OCI-LY3 (cell line): ENCODE measurements at regions not wholly inside any gene's neighbourhood (a gene's known extent, or its start where the extent isn't known, plus 50 kb on each side); places are given as distances from the start of the nearest gene placed in this dataset.

Experiments used
- H2AFZ ChIP-seq: fragments of 200-600, 300-600 bp; shearing (Covaris generic); 2 replicates; pipeline ENCODE4 v1.6.0; 2014; ENCODE audit warnings: antibody characterized with exemption, low read depth, low read length
- H3K27ac ChIP-seq: fragments of 200-600, 300-600 bp; sonication (generic); 2 replicates; pipeline ENCODE4 v1.5.1; 2014; ENCODE audit warnings: mild to moderate bottlenecking, low read length, moderate library complexity, mixed read lengths
- H3K27me3 ChIP-seq: fragments of 200-600, 300-600 bp; sonication (generic); 2 replicates; pipeline ENCODE4 v1.6.1; 2014; ENCODE audit warnings: low read depth, low read length, mixed read lengths
- H3K36me3 ChIP-seq: fragments of 200-600, 300-600 bp; sonication (generic); replicated peaks from 2 replicates; pipeline ENCODE3; 2014; ENCODE audit warnings: low read depth, low read length, mixed read lengths
- H3K4me1 ChIP-seq: fragments of 300-600, 200-600 bp; sonication (generic); 2 replicates; pipeline ENCODE4 v1.6.1; 2014; ENCODE audit warnings: low read length, mixed read lengths
- H3K4me2 ChIP-seq: fragments of 200-600, 300-600 bp; sonication (generic); 2 replicates; pipeline ENCODE4 v1.6.1; 2014; ENCODE audit warnings: low read length, mixed read lengths
- H3K4me3 ChIP-seq: fragments of 300-600, 200-600 bp; sonication (generic); 2 replicates; pipeline ENCODE4 v1.5.1; 2014; ENCODE audit warnings: antibody characterized with exemption, mild to moderate bottlenecking, low read length, moderate library complexity
- H3K79me2 ChIP-seq: fragments of 300-600, 200-600 bp; shearing (Covaris generic); 2 replicates; pipeline ENCODE4 v1.6.1; 2014; ENCODE audit warnings: mild to moderate bottlenecking, low read length, mixed read lengths
- H3K9ac ChIP-seq: fragments of 300-600, 200-600 bp; shearing (Covaris generic); 2 replicates; pipeline ENCODE4 v1.6.0; 2014; ENCODE audit warnings: mild to moderate bottlenecking, low read length, moderate library complexity
- H3K9me3 ChIP-seq: fragments of 200-600, 300-600 bp; shearing (Covaris generic); 2 replicates; pipeline ENCODE4 v1.6.1; 2014; ENCODE audit warnings: low read length, mixed read lengths; ENCODE audit not compliant: insufficient read depth
- H4K20me1 ChIP-seq: fragments of 200-600, 300-600 bp; sonication (generic); 2 replicates; pipeline ENCODE4 v1.6.1; 2016; ENCODE audit warnings: low read length, mixed read lengths; ENCODE audit not compliant: insufficient read depth
- EZH2phosphoT487 ChIP-seq: fragments of 200-600 bp; shearing (Covaris generic); IDR thresholded peaks from 2 replicates; pipeline ENCODE4 v1.6.1; 2018; ENCODE audit warnings: antibody characterized with exemption, mixed run types, low read depth
- TF ChIP-seq, protein P1 (sequence below): fragments of 200-600, 300-600 bp; sonication (generic); IDR thresholded peaks from 2 replicates; pipeline ENCODE4 v1.5.1; 2014; ENCODE audit warnings: antibody characterized with exemption, low read length, low read depth

GRCh38 chr2:219980638-219981037, 353.2 kb downstream of the SLC4A3 start:
- Histone ChIP-seq H3K9ac (no peak overlapping the region), H2AFZ (no peak overlapping the region), H3K27ac (no peak overlapping the region), H3K79me2 (no peaks in the 10 kb centered on the region), H3K4me2 (no peak overlapping the region), H3K4me1 (no peaks in the 10 kb centered on the region), H3K27me3 (no peaks in the 10 kb centered on the region), H3K9me3 (no peaks in the 10 kb centered on the region), H3K36me3 (no peaks in the 10 kb centered on the region), H3K4me3 (no peak overlapping the region), H4K20me1 (no peaks in the 10 kb centered on the region)
- no peak for TF ChIP-seq EZH2phosphoT487
- TF ChIP-seq, protein P1, sequence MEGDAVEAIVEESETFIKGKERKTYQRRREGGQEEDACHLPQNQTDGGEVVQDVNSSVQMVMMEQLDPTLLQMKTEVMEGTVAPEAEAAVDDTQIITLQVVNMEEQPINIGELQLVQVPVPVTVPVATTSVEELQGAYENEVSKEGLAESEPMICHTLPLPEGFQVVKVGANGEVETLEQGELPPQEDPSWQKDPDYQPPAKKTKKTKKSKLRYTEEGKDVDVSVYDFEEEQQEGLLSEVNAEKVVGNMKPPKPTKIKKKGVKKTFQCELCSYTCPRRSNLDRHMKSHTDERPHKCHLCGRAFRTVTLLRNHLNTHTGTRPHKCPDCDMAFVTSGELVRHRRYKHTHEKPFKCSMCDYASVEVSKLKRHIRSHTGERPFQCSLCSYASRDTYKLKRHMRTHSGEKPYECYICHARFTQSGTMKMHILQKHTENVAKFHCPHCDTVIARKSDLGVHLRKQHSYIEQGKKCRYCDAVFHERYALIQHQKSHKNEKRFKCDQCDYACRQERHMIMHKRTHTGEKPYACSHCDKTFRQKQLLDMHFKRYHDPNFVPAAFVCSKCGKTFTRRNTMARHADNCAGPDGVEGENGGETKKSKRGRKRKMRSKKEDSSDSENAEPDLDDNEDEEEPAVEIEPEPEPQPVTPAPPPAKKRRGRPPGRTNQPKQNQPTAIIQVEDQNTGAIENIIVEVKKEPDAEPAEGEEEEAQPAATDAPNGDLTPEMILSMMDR: no peak

GRCh38 chr2:219983836-219984235, 356.4 kb downstream of the SLC4A3 start:
- Histone ChIP-seq H3K9me3 (no peaks in the 10 kb centered on the region), H3K4me3 (no peak overlapping the region), H3K27me3 (no peaks in the 10 kb centered on the region), H3K27ac (no peak overlapping the region), H2AFZ (no peak overlapping the region), H3K9ac (no peak overlapping the region), H3K36me3 (no peaks in the 10 kb centered on the region), H3K79me2 (no peaks in the 10 kb centered on the region), H3K4me2 (no peak overlapping the region), H4K20me1 (no peaks in the 10 kb centered on the region), H3K4me1 (no peaks in the 10 kb centered on the region)
- TF ChIP-seq EZH2phosphoT487: no peak
- TF ChIP-seq, protein P1: no peak

DNA sequence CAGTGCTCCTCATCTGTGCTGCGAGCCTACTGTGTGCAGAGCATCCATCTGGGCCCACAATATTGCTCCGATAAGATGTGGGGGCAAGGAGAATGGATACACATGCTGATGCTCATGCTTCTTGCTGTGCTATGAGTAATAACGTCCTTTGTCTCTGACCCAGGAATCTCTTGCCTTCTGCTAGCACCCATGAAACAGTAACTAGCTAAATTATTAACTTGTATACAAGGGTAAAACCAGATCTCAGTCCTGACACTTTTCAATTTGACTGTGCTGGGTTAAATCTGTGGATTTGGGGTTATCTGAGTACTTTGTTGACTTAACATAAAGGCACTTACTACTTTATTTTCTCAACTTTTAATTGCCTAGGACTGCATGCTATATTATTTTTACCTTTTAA, 357.6 kb downstream of the SLC4A3 start:
- no peak overlapping the region for H3K27ac ChIP-seq
- no peak overlapping the region for H3K9ac ChIP-seq
- no peaks in the 10 kb centered on the region for H3K79me2 ChIP-seq

DNA sequence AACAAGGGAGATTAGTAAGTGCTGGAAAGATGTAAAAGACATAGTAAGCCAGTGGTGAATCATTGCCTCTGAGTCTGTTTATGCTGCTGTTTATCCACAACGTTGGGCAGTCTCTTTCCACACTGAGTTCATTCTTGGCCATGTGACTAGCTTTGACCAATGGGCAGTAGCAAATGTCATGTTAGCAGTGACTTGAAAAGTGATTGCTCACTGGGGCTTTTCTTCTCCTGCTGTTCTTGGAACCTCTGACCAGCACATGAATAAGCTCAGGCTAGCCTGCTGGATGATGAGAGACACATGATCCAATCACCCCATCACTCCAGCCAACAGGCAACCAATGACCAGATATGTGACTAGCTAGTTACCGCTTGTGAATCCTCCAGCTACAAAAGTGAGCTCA, 360.4 kb downstream of the SLC4A3 start:
- Histone ChIP-seq H3K4me1 (no peaks in the 10 kb centered on the region), H3K27me3 (no peaks in the 10 kb centered on the region), H3K4me2 (no peak overlapping the region), H3K79me2 (no peaks in the 10 kb centered on the region), H3K27ac (no peak overlapping the region), H3K9me3 (no peaks in the 10 kb centered on the region), H3K4me3 (no peak overlapping the region), H2AFZ (no peak overlapping the region), H4K20me1 (no peaks in the 10 kb centered on the region), H3K36me3 (no peaks in the 10 kb centered on the region), H3K9ac (no peak overlapping the region)
- TF ChIP-seq, protein P1: no peak
- no peak for TF ChIP-seq EZH2phosphoT487

More for the DNA sequence above, 357.6 kb downstream of the SLC4A3 start:
- no peaks in the 10 kb centered on the region for H3K36me3 ChIP-seq
- H3K4me3 ChIP-seq: no peak overlapping the region
- H3K27me3 ChIP-seq: no peaks in the 10 kb centered on the region
- no peak for TF ChIP-seq EZH2phosphoT487
- TF ChIP-seq, protein P1: no peak
- no peaks in the 10 kb centered on the region for H3K4me1 ChIP-seq
- H2AFZ ChIP-seq: no peak overlapping the region
- no peaks in the 10 kb centered on the region for H3K9me3 ChIP-seq
- no peak overlapping the region for H3K4me2 ChIP-seq
- H4K20me1 ChIP-seq: no peaks in the 10 kb centered on the region
